ENCODE measurements at regions not wholly inside any gene's neighbourhood (a gene's known extent, or its start where the extent isn't known, plus 50 kb on each side); places are given as distances from the start of the nearest gene placed in this dataset.
A peak's percentile ranks its signal among the peaks of the same experiment; 100 is the strongest.
"Not testable (repeated sequence)": the region's sequence is repeated elsewhere in the genome, so short reads cannot be mapped to it uniquely, and the experiment has no call there.

GRCh38 chr3:86887876-86888275 is 103.1 kb downstream of the VGLL3 start:
- DNase-seq: no peak

DNA sequence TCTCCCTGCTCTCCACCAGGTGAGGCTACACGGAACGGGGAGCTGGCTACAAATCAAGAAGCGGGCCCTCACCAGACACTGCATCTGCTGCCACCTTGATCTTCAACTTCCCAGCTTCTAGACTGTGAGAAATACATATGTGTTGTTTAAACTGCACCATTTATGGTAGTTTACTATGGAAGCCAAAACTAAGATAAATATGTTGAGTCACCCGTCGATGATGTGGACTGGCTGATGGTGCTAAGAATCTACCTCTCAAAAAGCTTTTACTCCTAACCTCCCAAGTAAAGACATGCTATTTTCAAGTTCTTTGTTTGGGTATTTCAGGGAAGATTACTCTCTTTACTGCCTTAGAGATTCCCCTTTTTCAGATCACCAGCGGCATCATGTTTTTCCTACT is 110.9 kb downstream of the VGLL3 start:
- no peak for DNase-seq

DNA sequence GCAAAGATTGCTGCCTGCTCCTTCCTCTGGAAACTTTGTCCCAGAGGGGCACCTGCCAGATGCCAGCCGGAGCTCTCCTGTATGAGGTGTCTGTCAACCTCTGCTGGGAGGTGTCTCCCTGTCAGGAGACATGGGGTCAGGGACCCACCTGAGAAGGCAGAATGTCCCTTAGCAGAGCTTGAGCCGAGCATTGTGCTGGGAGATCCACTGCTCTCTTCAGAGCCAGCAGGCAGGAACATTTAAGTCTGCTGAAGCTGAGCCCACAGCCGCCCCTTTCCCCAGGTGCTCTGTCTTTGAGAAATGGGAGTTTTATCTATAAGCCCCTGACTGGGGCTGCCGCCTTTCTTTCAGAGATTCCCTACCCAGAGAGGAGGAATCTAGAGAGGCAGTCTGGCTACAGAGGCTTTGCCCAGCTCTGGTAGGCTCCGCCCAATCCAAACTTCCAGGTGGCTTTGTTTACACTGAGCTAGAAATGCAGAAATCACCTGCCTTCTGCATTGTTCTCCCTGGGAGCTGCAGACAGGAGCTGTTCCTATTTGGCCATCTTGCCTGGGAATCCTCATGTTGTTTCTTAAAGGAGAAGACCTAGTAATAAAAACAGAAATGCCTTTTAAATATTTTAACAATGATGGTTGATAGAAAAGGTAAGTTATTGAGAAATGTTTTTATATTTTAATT is 114.3 kb downstream of the VGLL3 start:
- DNase-seq: peak; percentile 65

DNA sequence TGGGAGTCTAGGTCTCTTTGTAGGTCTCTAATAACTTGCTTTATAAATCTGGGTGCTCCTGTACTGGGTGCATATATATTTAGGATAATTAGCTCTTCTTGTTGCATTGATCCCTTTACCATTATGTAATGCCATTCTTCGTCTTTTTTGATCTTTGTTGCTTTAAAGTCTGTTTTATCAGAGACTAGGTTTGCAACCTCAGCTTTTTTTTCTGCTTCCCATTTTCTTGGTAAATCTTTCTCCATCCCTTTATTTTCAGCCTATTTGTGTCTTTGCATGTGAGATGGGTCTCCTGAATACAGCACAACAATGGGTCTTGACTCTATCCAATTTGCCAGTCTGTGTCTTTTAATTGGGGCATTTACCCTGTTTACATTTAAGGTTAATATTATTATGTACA is 116.2 kb downstream of the VGLL3 start:
- DNase-seq: not testable (repeated sequence)

GRCh38 chr3:86869566-86869965 is 121.4 kb downstream of the VGLL3 start:
- no peak for DNase-seq

DNA sequence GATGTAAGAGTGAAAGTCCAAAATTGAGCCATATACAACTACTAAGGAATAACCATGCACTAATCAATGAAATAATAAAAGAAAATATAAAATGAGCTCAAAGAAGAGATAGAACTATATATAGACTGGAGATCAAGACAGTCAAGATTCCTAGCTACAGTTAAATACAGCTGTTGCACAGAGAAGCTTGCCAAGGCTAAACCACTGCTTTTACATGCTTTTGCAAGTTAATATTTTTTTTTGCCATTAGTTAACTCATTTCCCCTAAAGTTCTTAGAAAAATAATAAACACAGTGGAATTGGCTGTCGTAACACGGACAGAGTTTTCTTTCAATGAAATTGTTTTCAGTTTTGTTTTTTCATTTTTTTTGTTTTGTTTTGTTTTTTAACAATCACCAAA is 123.0 kb downstream of the VGLL3 start:
- no peak for DNase-seq

DNA sequence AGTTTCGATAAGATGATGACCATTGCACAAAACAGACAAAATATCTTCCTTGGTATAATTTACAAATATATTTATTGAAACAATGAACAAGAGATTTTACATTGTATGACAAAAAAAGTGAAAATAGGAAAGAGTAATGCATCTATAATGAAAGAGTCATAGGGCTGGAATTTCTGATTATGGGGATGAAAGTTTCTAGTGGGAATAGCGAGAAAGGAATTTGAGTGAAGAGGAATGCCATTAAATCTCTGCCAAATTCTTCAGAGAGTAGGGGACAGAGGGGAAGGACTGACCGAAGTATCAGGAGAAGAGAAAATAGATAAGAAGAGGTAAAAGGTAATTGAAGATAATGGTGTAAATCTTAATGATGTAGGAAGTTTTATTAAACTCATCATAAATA is 125.4 kb downstream of the VGLL3 start:
- no peak for DNase-seq

- DNase-seq: no peak
Measured at GRCh38 chr3:86856711-86857110, 134.2 kb downstream of the VGLL3 start.

DNA sequence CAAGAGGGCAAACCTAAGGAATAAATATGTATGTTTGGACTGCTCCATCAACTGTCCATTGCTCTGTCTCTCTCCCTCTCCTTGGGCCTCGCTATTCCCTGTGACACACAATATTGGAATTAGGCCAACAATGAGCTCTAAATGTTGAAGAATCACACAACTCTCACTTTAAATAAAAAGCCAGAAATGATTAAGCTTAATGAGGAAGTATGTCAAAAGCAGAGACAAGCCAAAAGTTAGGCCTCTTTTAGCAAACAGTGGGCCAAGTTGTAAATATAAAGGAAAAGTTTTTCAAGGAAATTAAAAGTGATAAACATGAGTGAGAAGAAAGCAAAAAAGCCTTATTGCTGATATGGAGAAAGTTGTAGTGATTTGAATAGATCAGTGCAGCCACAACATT is 141.0 kb downstream of the VGLL3 start:
- DNase-seq: no peak

DNA sequence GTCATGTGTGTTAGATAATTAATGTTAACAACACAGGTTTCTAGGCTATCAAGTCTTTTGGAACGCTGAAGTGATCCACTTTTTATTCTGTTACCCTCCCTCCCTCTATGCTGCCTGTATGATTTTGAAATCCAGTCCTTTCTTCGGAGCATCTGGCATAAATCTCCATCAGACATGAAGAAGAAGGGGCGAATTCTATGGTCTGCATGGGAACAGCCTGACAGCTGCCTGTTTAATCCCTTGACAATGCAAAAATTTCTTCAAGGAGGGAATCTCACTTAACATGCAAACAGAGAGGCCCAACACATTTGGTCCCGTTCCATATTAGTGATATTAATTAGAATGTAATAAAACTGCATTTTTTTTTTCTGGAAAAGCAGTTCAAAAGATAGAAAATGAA is 145.2 kb downstream of the VGLL3 start:
- DNase-seq: no peak

DNA sequence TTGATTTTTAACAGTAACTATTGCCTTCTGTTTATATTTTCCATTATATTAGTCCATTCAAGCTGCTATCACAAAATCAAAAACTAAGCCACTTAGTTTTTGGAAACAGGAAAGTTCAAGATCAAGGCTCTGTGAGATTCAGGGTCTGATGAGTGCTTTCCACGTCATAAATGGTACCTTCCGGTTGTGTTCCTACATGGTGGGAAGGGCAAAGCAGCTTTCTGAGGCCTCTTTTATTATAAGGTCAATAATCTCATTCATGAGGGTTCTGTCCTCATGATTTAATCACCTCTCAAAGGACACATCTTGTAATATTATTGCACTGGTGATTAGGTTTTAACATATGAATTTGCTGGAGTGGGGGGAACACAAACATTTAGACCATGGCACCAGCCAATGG is 152.0 kb downstream of the VGLL3 start:
- no peak for DNase-seq

DNA sequence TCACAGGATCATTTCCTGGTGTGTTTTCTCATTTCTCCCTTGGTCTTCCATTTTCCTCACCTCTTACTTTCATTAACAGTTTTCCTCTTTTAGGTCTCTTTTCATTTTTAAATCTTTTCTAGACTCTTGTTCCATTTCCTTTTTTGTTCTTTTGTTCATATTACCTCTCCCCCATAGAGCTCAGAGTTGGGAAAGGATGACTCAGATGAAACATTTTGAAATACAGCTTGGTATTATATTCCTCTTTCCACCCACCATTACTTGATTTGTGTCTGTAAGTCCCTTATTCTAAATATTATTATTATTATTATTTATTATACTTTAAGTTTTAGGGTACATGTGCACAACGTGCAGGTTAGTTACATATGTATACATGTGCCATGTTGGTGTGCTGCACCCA is 153.1 kb downstream of the VGLL3 start:
- DNase-seq: no peak

DNA sequence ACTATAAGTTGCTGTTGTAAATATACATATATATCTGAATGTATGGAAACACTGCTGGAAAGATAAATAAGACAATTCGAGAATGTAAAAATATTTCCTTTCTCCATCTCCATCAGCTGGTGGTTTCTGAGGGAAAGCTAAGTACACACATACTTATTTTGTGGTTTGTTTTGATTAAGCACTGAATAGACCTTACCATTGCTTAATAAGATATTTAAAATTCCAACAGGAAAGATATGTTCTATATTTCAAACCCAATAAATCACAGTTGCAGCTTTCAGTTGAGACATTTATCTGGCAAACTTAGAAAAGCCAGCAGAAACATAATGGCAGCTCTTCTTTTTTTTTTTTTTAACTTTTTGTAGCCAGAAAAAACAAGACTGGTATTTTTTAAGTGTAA is 160.4 kb downstream of the VGLL3 start:
- no peak for DNase-seq

GRCh38 chr3:86828751-86829150 is 162.2 kb downstream of the VGLL3 start:
- DNase-seq: no peak

- not testable (repeated sequence) for DNase-seq
Measured at GRCh38 chr3:86827582-86827981, 163.4 kb downstream of the VGLL3 start.

DNA sequence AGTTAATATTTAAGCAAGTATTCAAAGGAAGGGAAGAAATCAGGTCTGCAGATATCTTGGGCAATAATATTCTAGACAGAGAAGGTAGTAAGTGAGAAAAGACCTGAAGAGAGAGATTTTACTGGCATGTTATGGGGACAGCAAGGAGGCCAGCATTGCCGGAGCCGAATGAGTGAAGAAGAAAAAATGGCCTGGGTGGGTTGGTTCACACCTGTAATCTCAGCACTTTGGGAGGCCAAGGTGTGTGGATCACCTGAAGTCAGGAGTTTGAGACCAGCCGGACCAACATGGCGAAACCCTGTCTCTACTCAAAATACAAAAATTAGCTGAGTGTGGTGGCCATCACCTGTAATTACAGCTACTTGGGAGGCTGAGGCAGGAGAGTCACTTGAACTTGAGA is 164.7 kb downstream of the VGLL3 start:
- DNase-seq: no peak

- no peak for DNase-seq
Measured at GRCh38 chr3:86815880-86816279, 175.1 kb downstream of the VGLL3 start.

DNA sequence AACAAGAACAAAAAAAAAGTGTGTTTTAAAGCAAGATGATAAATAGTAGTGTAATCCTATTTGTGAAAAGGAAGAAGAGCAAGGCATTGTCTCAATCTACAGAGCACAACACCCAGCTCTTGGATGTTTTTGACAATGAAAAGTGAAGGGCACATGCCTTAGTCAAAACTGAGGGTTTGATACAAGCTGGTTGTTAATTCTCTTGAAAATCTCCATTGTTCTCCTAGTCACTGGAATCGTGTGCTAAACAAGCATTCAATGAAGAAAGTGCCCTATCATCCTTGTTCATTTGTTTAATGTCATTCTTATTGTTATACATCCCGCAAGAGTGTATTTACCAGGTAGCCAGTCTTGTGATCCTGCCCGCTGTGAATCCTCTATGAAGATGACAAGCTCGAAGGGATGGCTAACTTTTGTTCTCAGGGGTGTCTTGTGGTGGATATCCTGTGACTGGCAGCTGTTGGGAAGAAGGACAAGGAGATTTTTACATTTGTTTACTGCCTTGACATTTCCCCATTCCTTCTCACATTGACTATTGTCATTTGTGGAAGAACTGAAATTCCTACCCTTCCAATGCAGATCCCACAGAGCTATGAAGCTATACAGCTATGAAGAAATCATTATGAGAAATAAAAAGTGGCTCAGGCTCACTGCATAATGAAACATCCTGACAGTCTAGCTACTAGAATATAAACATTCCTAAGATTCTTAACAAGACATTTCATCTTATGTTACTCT is 175.9 kb downstream of the VGLL3 start:
- DNase-seq: no peak

GRCh38 chr3:86814321-86814720 is 176.6 kb downstream of the VGLL3 start:
- no peak for DNase-seq

DNA sequence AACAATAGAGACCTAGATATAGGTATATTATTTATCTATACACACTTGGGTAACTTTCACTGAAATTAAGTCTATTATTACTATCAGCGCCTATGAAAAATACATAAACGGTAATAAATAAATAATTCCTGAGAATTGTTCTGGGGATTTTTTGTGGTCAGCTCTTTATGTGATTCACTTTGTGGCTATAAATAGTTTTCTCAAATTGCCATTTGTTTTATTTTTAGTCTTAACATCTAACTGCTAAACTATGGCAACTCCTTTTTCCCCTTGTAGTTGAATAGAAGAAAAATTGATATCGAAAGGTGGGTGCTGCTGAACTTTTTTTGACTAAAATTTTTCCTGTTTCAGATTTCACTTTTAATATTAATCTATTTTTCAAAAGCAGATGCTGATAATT is 189.0 kb downstream of the VGLL3 start:
- DNase-seq: no peak

DNA sequence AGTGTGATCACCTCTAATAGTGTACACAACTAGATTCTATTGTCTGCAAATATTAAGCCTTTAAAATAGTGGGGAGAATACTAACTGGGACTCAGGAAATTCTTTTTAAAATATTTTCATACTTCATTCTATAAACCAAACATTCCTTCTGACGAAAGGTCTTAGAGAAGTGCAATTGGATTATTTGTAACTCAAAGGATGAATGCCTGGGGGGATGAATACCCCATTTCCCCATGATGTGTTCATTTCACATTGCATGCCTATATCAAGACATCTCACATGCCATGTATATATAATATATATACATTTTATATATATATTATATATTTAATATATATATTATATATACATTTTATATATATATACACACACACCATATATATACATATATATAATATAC is 189.9 kb downstream of the VGLL3 start:
- no peak for DNase-seq

- DNase-seq: no peak
Measured at GRCh38 chr3:86800116-86800515, 190.8 kb downstream of the VGLL3 start.

DNA sequence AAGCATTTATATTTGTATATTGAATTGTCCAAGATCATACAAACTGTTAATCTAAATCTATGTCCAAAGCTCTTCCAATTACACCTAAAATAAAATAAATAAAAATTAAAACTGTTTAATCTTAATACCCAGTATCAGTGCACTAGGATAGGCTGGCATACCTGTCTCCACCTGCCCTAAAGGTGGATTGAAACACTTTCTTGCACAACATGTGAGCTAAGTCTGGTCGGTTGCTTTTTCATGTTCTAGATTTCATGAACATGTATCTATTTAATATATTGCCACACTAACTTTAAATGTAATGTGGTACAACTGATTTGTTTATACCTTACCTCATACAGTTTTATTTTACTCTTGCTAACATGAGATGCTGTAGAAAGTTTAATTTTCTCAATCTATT is 193.0 kb downstream of the VGLL3 start:
- no peak for DNase-seq

DNA sequence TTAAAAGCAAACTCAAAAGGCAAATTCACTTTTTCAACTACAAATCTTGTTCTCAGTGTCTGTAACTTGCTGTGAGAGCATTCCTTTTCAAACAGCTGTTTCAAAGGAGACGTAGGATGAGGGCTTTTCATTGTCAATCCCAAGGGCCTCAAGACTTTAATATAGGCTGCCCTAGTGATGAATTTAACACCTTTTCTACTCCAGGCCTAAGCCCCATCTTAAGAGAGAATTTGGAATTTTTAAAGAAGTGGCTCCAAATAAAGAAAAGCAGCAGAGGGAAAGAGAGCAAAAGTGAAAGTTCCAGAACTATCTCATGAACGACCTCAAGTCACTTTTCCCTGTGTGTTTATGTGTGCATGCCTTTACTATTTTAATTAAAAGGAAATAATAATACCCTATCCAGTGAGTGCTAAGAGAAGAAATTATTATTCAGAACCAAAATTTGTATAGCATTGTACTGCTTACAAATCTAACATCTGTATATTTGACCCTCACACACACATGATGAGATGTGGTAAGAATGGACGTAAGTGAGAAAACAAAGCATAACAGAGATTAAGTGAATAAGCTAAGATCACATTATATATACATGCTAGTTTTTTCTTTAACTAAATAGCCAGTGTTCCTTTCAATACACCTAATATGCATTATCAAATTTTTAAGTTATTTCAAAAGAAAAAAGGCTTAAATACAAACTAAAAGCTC is 196.4 kb downstream of the VGLL3 start:
- no peak for DNase-seq

Data from NCI-H2029 treated with DMSO at 0.1 percent for 48 hours (cell line).